Heart left ventricle (tissue), 16 donors: ENCODE measurements at regions not wholly inside any gene's neighbourhood (a gene's known extent, or its start where the extent isn't known, plus 50 kb on each side); places are given as distances from the start of the nearest gene placed in this dataset.

Source experiments
- ATAC-seq, 4 donors: fragments of 200-7000 bp; cut with Tn5 transposase; one replicate each; pipeline ENCODE4 v1.9.1; 2020 to 2022; ENCODE audit warnings: moderate library complexity in 4 of 4, mild to moderate bottlenecking in 3 of 4, moderate number of reproducible peaks in 1 of 4
- DNase-seq, 5 donors: peaks; one replicate each; pipeline ENCODE4 v3.0.0-alpha.2; 2020
- H3K27ac ChIP-seq, 12 donors: fragments of 200-600 bp; sonication (generic) in 4 of 12; one replicate each; pipeline versions ENCODE4 v1.5.0 to v1.8.0; 2016 to 2022; ENCODE audit warnings: mild to moderate bottlenecking in 2 of 12
- H3K27me3 ChIP-seq, 9 donors: fragments of 200-600 bp; sonication (generic) in 2 of 9; one replicate each; pipeline versions ENCODE4 v1.5.1 to v1.8.0; 2016 to 2022; ENCODE audit warnings: mild to moderate bottlenecking in 3 of 9
- H3K36me3 ChIP-seq, 9 donors: fragments of 200-600 bp; sonication (generic) in 2 of 9; one replicate each; pipeline versions ENCODE4 v1.5.0 to v1.8.0; 2018 to 2022; ENCODE audit warnings: mild to moderate bottlenecking in 2 of 9
- H3K4me1 ChIP-seq, 12 donors: fragments of 200-600 bp; sonication (generic) in 4 of 12; one replicate each; pipeline versions ENCODE4 v1.5.0 to v1.8.0; 2016 to 2022; ENCODE audit warnings: mild to moderate bottlenecking in 3 of 12
- H3K4me3 ChIP-seq, 12 donors: fragments of 200-600 bp; sonication (generic) in 4 of 12; one replicate each; pipeline versions ENCODE4 v1.5.0 to v1.8.0; 2017 to 2022; ENCODE audit warnings: mild to moderate bottlenecking in 9 of 12, moderate library complexity in 4 of 12
- H3K9me3 ChIP-seq, 12 donors: fragments of 200-600 bp; sonication (generic) in 4 of 12; one replicate each; pipeline versions ENCODE4 v1.5.0 to v1.8.0; 2016 to 2022; ENCODE audit warnings: mild to moderate bottlenecking in 1 of 12
- CTCF ChIP-seq, 12 donors: fragments of 200-600 bp; sonication (generic) in 4 of 12; IDR thresholded peaks; one replicate each; pipeline versions ENCODE4 v1.5.0 to v1.8.0; 2018 to 2022; ENCODE audit warnings: antibody characterized with exemption in 12 of 12, mild to moderate bottlenecking in 5 of 12
- POLR2A ChIP-seq, 2 donors: fragments of 450-650 bp; IDR thresholded peaks; one replicate each; pipeline ENCODE4 v1.6.1; 2017; ENCODE audit warnings: antibody characterized with exemption in 2 of 2, mild to moderate bottlenecking in 2 of 2, moderate library complexity in 2 of 2
- WGBS, 4 donors: extraction: QIAGEN DNeasy Blood & Tissue Kit in 2 of 4; methylation state at CpG; one replicate each; pipeline versions ENCODE4 v1.1.5 to v1.1.7; 2013 to 2018; 5-methylcytosine and 5-hydroxymethylcytosine counted together
- intact Hi-C, 10 donors: fragments of 100-400 bp; cut with DNase I; formaldehyde crosslinking; loops; one replicate each; pipeline versions ENCODE4 v1.11.1 to v1.14.2; 2022
- donor health status: ischemic (EF 13 %, LVEDD 7.1; RV severe dilation, severe dysfunction).
- donor health status: healthy with polysubstance abuse.
- donor health status: DM: no; HTN: yes; CAD: no.
- donor health status: DM: no; HTN: no; CAD: no.
- donor health status: ischemic (EF 25% LVEDD 6.9; RV normal size, moderate dysfunction).
- donor health status: ischemic (EF 25% LVEDD 5.7; RV mildly dilated, moderate dysfunction).
- donor health status: healthy.
- donor health status: DM: yes; HTN: yes; CAD: no.
- donor health status: ischemic (EF 35%, LVEDD 5.7; RV mildly dilated, moderate dysfunction).
- donor health status: nonischemic (EF 11% LVEDD 7.7; RV severe dilation, severe dysfunction).
- donor health status: DM: yes; HTN: yes; CAD: no.
- donor health status: PGD.
- donor health status: ischemic (EF 29% LVEDD 5.4; RV normal size, mild dysfunction).
- donor health status: nonischemic (EF 23%, LVEDD 6.1; RV moderate dilation, normal function).

GRCh38 chr1:183734543-183735036, 70.3 kb upstream of the RGL1 start:
- Histone ChIP-seq H3K4me3 (peak overlapping the region in 1 of 12 donors; percentile 2), H3K27ac (peak overlapping the region in 11 of 12 donors; percentile 4 to 60 (median 31)), H3K4me1 (peaks cover 0 to 70% (median 40%) of the 10 kb centered on the region in 12 donors), H3K36me3 (no peaks in the 10 kb centered on the region), H3K27me3 (no peaks in the 10 kb centered on the region), H3K9me3 (no peaks in the 10 kb centered on the region)
- DNase-seq (peak; percentile 38 to 65 (median 52)), ATAC-seq (peak; percentile 73 to 88 (median 80))
- 19 to 36% (median 27%) methylated on average over 5 of the region's 5 CpGs for WGBS, 4 donors
- TF ChIP-seq CTCF (IDR thresholded peaks at IDR 0.05) (no peak), POLR2A (IDR thresholded peaks at IDR 0.05) (no peak)
- intact Hi-C loops = loop anchor here in 1 of 10 donors (10.0 kb wide), 1 partner anchor 70 kb away; the partner anchor contains the start of gene RGL1

DNA sequence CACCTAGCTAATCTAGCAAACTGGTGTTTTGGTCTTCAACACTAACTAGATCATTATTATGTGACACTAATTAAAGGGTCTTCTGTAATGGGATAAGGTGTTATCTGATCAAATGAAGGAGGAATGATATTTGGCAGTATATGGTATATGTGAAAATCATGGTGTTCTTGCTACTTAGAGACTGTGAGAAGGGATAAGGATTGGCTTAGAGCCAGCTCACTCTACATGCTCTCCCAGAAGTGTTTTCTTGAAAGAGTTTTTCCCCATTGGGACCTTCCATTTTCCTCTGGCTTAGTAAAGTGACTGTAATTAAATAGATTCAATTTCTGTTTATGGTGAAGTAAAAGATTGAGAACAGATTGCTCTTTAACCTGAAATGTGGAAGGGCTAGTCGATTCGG, 71.2 kb upstream of the RGL1 start:
- peak overlapping the region in 6 of 12 donors; percentile 4 to 60 (median 37) for H3K27ac ChIP-seq
- no peak for ATAC-seq
- DNase-seq = no peak
- no peak overlapping the region for H3K4me3 ChIP-seq
- H3K36me3 ChIP-seq = no peaks in the 10 kb centered on the region
- WGBS, 4 donors = 80 to 93% (median 88%) methylated on average over 2 of the region's 2 CpGs
- intact Hi-C loops = loop anchor here in 1 of 10 donors (10.0 kb wide), 1 partner anchor 71 kb away; the partner anchor contains the start of gene RGL1
- no peaks in the 10 kb centered on the region for H3K27me3 ChIP-seq
- H3K9me3 ChIP-seq = no peaks in the 10 kb centered on the region
- H3K4me1 ChIP-seq = peaks cover 0 to 61% (median 31%) of the 10 kb centered on the region in 12 donors
- no peak for TF ChIP-seq CTCF (IDR thresholded peaks at IDR 0.05)
- TF ChIP-seq POLR2A (IDR thresholded peaks at IDR 0.05) = no peak

DNA sequence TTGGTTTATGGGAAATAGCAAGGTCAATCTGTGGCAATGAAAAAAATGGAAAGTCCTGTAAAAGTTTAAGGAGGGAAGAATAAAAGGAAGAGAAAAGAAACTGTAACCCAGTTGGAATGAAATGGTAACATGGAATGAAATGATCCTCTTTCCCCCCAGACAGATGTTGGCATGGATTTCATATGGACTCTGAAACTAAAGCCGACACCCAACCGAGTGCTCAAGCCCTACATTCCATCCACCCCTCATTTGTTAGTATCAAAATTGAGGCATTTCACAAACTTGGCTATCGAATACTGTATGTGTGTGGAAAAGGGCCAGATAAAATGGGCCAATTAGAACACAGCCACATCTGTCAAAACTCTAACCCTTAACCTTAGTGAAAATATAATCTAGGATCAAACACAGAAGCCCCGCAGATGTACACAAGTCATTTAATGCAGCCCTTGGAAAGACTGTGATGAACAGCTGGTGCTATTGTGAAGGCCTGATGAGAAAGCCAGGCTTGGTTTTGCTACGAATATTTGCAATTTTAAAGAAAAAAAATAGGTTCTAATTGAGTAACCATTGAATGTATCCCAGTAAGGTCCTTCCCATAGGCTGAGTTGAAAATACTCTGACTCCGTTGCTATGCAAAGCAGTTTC, 72.6 kb upstream of the RGL1 start:
- TF ChIP-seq POLR2A (IDR thresholded peaks at IDR 0.05) (no peak), CTCF (IDR thresholded peaks at IDR 0.05) (no peak)
- no peak overlapping the region for H3K27ac ChIP-seq
- H3K9me3 ChIP-seq = no peaks in the 10 kb centered on the region
- intact Hi-C loops = loop anchor here in 1 of 10 donors (10.0 kb wide), 1 partner anchor 72 kb away; the partner anchor contains the start of gene RGL1
- H3K27me3 ChIP-seq = no peaks in the 10 kb centered on the region
- DNase-seq (no peak), ATAC-seq (no peak)
- H3K4me1 ChIP-seq = peaks cover 0 to 55% (median 30%) of the 10 kb centered on the region in 12 donors
- H3K4me3 ChIP-seq = no peak overlapping the region
- H3K36me3 ChIP-seq = no peaks in the 10 kb centered on the region
- 78 to 85% (median 81%) methylated on average over 6 of the region's 6 CpGs for WGBS, 4 donors

GRCh38 chr1:183730886-183731573, 73.9 kb upstream of the RGL1 start:
- DNase-seq = no peak
- Histone ChIP-seq H3K27me3 (no peaks in the 10 kb centered on the region), H3K4me1 (peaks cover 0 to 45% (median 26%) of the 10 kb centered on the region in 12 donors), H3K4me3 (no peak overlapping the region), H3K36me3 (no peaks in the 10 kb centered on the region), H3K27ac (no peak overlapping the region), H3K9me3 (no peaks in the 10 kb centered on the region)
- 92 to 95% (median 92%) methylated on average over 2 of the region's 2 CpGs for WGBS, 4 donors
- TF ChIP-seq CTCF (IDR thresholded peaks at IDR 0.05) = no peak
- TF ChIP-seq POLR2A (IDR thresholded peaks at IDR 0.05) = no peak
- intact Hi-C loops = loop anchor here in 1 of 10 donors (10.0 kb wide), 1 partner anchor 74 kb away; the partner anchor contains the start of gene RGL1
- no peak for ATAC-seq
